H9 (cell line): ENCODE measurements at regions not wholly inside any gene's neighbourhood (a gene's known extent, or its start where the extent isn't known, plus 50 kb on each side); places are given as distances from the start of the nearest gene placed in this dataset.

Experiments used
- DNase-seq: peaks from one replicate; pipeline ENCODE4 v3.0.0-alpha.2; 2017
- H2AFZ ChIP-seq: one replicate; pipeline ENCODE4 v1.6.1; 2013; ENCODE audit warnings: mild to moderate bottlenecking, low read length, control low read depth, moderate library complexity
- H2AK5ac ChIP-seq: 2 replicates; pipeline ENCODE4 v1.6.1; 2013; ENCODE audit warnings: low read length, control low read depth, mixed read lengths; ENCODE audit not compliant: insufficient read length
- H2BK120ac ChIP-seq: one replicate; pipeline ENCODE4 v1.6.1; 2013; ENCODE audit warnings: low read depth, mild to moderate bottlenecking, low read length, control low read depth, inconsistent platforms; ENCODE audit not compliant: poor library complexity, severe bottlenecking
- H2BK12ac ChIP-seq: 2 replicates; pipeline ENCODE4 v1.6.1; 2013; ENCODE audit warnings: low read length, control low read depth, mixed read lengths, low read depth; ENCODE audit not compliant: insufficient read length
- H2BK15ac ChIP-seq: 2 replicates; pipeline ENCODE4 v1.6.1; 2013; ENCODE audit warnings: low read depth, low read length, control low read depth
- H2BK20ac ChIP-seq: one replicate; pipeline ENCODE4 v1.6.1; 2013; ENCODE audit warnings: low read depth, mild to moderate bottlenecking, low read length, control low read depth, inconsistent platforms; ENCODE audit not compliant: poor library complexity, severe bottlenecking
- H2BK5ac ChIP-seq: 2 replicates; pipeline ENCODE4 v1.6.1; 2013; ENCODE audit warnings: low read length, control low read depth, mixed read lengths; ENCODE audit not compliant: insufficient read length
- H3K14ac ChIP-seq: 2 replicates; pipeline ENCODE4 v1.6.1; 2013; ENCODE audit warnings: low read length, control low read depth; ENCODE audit not compliant: insufficient read depth
- H3K18ac ChIP-seq: 2 replicates; pipeline ENCODE4 v1.6.1; 2013; ENCODE audit warnings: low read depth, mild to moderate bottlenecking, mixed read lengths, low read length, control low read depth; ENCODE audit not compliant: insufficient read length
- H3K23ac ChIP-seq: 2 replicates; pipeline ENCODE4 v1.6.1; 2013; ENCODE audit warnings: low read length, control low read depth, mixed read lengths, low read depth; ENCODE audit not compliant: insufficient read length
- H3K23me2 ChIP-seq: 2 replicates; pipeline ENCODE4 v1.6.1; 2013; ENCODE audit warnings: low read depth, mild to moderate bottlenecking, mixed read lengths, low read length, control low read depth; ENCODE audit not compliant: insufficient read length, poor library complexity, severe bottlenecking
- H3K27ac ChIP-seq: 2 replicates; pipeline ENCODE4 v1.5.1; 2013; ENCODE audit warnings: low read length, control low read depth, mixed read lengths, low read depth; ENCODE audit not compliant: insufficient read length
- H3K27me3 ChIP-seq: 2 replicates; pipeline ENCODE4 v1.6.1; 2013; ENCODE audit warnings: low read length, control low read depth, inconsistent platforms; ENCODE audit not compliant: insufficient read depth
- H3K4ac ChIP-seq: 2 replicates; pipeline ENCODE4 v1.6.1; 2013; ENCODE audit warnings: low read depth, mild to moderate bottlenecking, control low read depth, inconsistent platforms, low read length, moderate library complexity
- H3K4me1 ChIP-seq: 2 replicates; pipeline ENCODE4 v1.6.1; 2013; ENCODE audit warnings: low read length, control low read depth, inconsistent platforms; ENCODE audit not compliant: insufficient read depth
- H3K4me2 ChIP-seq: 2 replicates; pipeline ENCODE4 v1.6.1; 2013; ENCODE audit warnings: low read length, control low read depth, mixed read lengths; ENCODE audit not compliant: insufficient read length, insufficient read depth
- H3K56ac ChIP-seq: 2 replicates; pipeline ENCODE4 v1.6.1; 2013; ENCODE audit warnings: low read depth, mild to moderate bottlenecking, mixed read lengths, low read length, control low read depth; ENCODE audit not compliant: insufficient read length
- H3K79me1 ChIP-seq: 2 replicates; pipeline ENCODE4 v1.6.1; 2013; ENCODE audit warnings: low read depth, mild to moderate bottlenecking, moderate library complexity, low read length, control low read depth, inconsistent platforms; ENCODE audit not compliant: insufficient read depth, poor library complexity, severe bottlenecking
- H3K79me2 ChIP-seq: 2 replicates; pipeline ENCODE4 v1.6.1; 2013; ENCODE audit warnings: low read length, control low read depth, inconsistent platforms; ENCODE audit not compliant: insufficient read depth
- H3K9ac ChIP-seq: 2 replicates; pipeline ENCODE4 v1.6.1; 2013; ENCODE audit warnings: low read length, control low read depth, mixed read lengths; ENCODE audit not compliant: insufficient read length; ENCODE audit errors: extremely low read depth
- H3K9me3 ChIP-seq: one replicate; pipeline ENCODE4 v1.6.1; 2013; ENCODE audit warnings: low read depth, low read length, inconsistent platforms; ENCODE audit not compliant: control insufficient read depth
- H3T11ph ChIP-seq: one replicate; pipeline ENCODE4 v1.6.1; 2013; ENCODE audit warnings: mild to moderate bottlenecking, low read length, control low read depth, inconsistent platforms
- H4K20me1 ChIP-seq: one replicate; pipeline ENCODE4 v1.6.1; 2013; ENCODE audit not compliant: control insufficient read depth, insufficient read length, insufficient read depth
- H4K5ac ChIP-seq: 2 replicates; pipeline ENCODE4 v1.6.1; 2013; ENCODE audit warnings: low read depth, mild to moderate bottlenecking, mixed read lengths, low read length, control low read depth; ENCODE audit not compliant: insufficient read length
- H4K8ac ChIP-seq: replicated peaks from 2 replicates; pipeline ENCODE4 v1.6.1; 2013; ENCODE audit warnings: low read length, control low read depth, mixed read lengths, low read depth; ENCODE audit not compliant: insufficient read length
- H4K91ac ChIP-seq: 2 replicates; pipeline ENCODE4 v1.6.1; 2013; ENCODE audit warnings: low read depth, mild to moderate bottlenecking, moderate library complexity, mixed read lengths, low read length, control low read depth; ENCODE audit not compliant: insufficient read length
- H3K27ac Mint-ChIP-seq, 3 experiments: 2 replicates in 2 of 3; 3 replicates in 1 of 3; pipeline ENCODE4 v1.8.0; 2020 to 2021; ENCODE audit warnings: mixed read lengths in 3 of 3, mild to moderate bottlenecking in 1 of 3, moderate library complexity in 1 of 3
- H3K27me3 Mint-ChIP-seq: 2 replicates; pipeline ENCODE4 v1.8.0; 2021; ENCODE audit warnings: low read depth, mild to moderate bottlenecking, moderate library complexity, mixed read lengths
- H3K36me3 Mint-ChIP-seq, 3 experiments: 2 replicates in 2 of 3; 3 replicates in 1 of 3; pipeline ENCODE4 v1.8.0; 2020 to 2021; ENCODE audit warnings: low read depth in 3 of 3, mixed read lengths in 3 of 3; ENCODE audit not compliant: insufficient read depth in 1 of 3
- H3K4me1 Mint-ChIP-seq, 2 experiments: 2 replicates each; pipeline ENCODE4 v1.8.0; 2020; ENCODE audit warnings: mixed read lengths in 2 of 2
- H3K4me3 Mint-ChIP-seq, 2 experiments: 2 replicates in 1 of 2; 3 replicates in 1 of 2; pipeline ENCODE4 v1.8.0; 2020 to 2021; ENCODE audit warnings: mild to moderate bottlenecking in 2 of 2, mixed read lengths in 2 of 2, moderate library complexity in 1 of 2
- H3K9me3 Mint-ChIP-seq, 2 experiments: 2 replicates in 1 of 2; 3 replicates in 1 of 2; pipeline ENCODE4 v1.8.0; 2020; ENCODE audit warnings: mild to moderate bottlenecking in 2 of 2, mixed read lengths in 2 of 2, moderate library complexity in 1 of 2
- whole genome bisulfite sequencing: extraction: QIAGEN DNeasy Blood & Tissue Kit; methylation state at CpG from one replicate; pipeline ENCODE4 v1.1.7; 2013; ENCODE audit warnings: missing lambda C conversion rate, low lambda C conversion rate, mixed read lengths; ENCODE audit not compliant: insufficient read length; ENCODE audit errors: extremely low coverage; 5-methylcytosine and 5-hydroxymethylcytosine counted together
- TF ChIP-seq, protein P1 (sequence below): fragments of 200-600 bp; sonication (generic); conservative IDR thresholded peaks from 3 replicates; pipeline ENCODE4 v1.8.0; 2021; ENCODE audit warnings: antibody characterized with exemption, mild to moderate bottlenecking

DNA sequence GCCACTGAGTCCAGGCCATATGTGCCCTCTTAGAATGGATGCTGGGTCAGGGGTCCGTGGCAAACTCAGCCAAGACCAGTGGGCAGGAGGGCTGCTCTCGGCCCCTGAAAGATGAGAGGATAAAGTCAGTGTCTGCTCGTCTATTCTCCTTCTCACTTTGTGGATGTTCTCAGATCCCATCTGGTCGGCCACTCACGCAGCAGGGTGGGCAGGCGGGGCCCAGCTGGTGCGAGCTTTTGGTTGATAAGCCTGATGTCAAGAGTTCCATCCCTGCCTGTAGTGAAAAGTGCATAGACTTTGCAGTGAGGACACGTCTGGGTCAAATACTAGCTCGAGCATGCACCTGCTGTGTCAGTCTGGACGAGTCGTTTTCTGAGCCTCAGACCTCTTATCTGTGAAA lies 556.2 kb upstream of the EEF2KMT start:
- Histone ChIP-seq H3K27ac (no peak overlapping the region), H2AFZ (no peak overlapping the region), H3K56ac (no peak overlapping the region), H3K79me2 (no peaks in the 10 kb centered on the region), H3K23me2 (no peaks in the 10 kb centered on the region), H2BK12ac (no peak overlapping the region), H2BK5ac (no peak overlapping the region), H4K5ac (no peak overlapping the region), H3K4ac (no peak overlapping the region), H2BK15ac (no peak overlapping the region), H2AK5ac (no peak overlapping the region), H4K20me1 (peaks cover 2% of the 10 kb centered on the region), H4K8ac (no peak overlapping the region), H3K27me3 (no peaks in the 10 kb centered on the region), H2BK20ac (no peak overlapping the region), H4K91ac (no peak overlapping the region), H3T11ph (no peak overlapping the region), H3K18ac (no peak overlapping the region), H3K9ac (no peak overlapping the region), H3K14ac (no peak overlapping the region), H3K4me2 (no peak overlapping the region), H3K23ac (no peak overlapping the region), H3K9me3 (no peaks in the 10 kb centered on the region), H3K79me1 (no peaks in the 10 kb centered on the region), H2BK120ac (no peak overlapping the region), H3K4me1 (peaks cover 4% of the 10 kb centered on the region; the same call in 1 of the 2 replicates)
- Mint-ChIP-seq H3K27me3 (peaks cover 1% of the 10 kb centered on the region), H3K9me3 (no peaks in the 10 kb centered on the region), H3K4me1 (peaks cover 13 to 15% of the 10 kb centered on the region in 2 experiments), H3K36me3 (no peaks in the 10 kb centered on the region), H3K27ac (no peak overlapping the region), H3K4me3 (no peak overlapping the region)
- no CpG with 5 or more reads among the region's 11 CpGs for WGBS
- TF ChIP-seq, protein P1, sequence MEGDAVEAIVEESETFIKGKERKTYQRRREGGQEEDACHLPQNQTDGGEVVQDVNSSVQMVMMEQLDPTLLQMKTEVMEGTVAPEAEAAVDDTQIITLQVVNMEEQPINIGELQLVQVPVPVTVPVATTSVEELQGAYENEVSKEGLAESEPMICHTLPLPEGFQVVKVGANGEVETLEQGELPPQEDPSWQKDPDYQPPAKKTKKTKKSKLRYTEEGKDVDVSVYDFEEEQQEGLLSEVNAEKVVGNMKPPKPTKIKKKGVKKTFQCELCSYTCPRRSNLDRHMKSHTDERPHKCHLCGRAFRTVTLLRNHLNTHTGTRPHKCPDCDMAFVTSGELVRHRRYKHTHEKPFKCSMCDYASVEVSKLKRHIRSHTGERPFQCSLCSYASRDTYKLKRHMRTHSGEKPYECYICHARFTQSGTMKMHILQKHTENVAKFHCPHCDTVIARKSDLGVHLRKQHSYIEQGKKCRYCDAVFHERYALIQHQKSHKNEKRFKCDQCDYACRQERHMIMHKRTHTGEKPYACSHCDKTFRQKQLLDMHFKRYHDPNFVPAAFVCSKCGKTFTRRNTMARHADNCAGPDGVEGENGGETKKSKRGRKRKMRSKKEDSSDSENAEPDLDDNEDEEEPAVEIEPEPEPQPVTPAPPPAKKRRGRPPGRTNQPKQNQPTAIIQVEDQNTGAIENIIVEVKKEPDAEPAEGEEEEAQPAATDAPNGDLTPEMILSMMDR: no peak
- no peak for DNase-seq
